Mesodermal cell (in vitro differentiated cells): ENCODE measurements at regions not wholly inside any gene's neighbourhood (a gene's known extent, or its start where the extent isn't known, plus 50 kb on each side); places are given as distances from the start of the nearest gene placed in this dataset.

Experiments used
- H3K27ac ChIP-seq: 2 replicates; pipeline ENCODE4 v1.7.0; 2013; ENCODE audit warnings: mild to moderate bottlenecking, low read depth, low read length, moderate library complexity; ENCODE audit not compliant: severe bottlenecking
- H3K36me3 ChIP-seq: 2 replicates; pipeline ENCODE4 v1.7.1; 2013; ENCODE audit warnings: mild to moderate bottlenecking, low read length, moderate library complexity; ENCODE audit not compliant: control insufficient read depth, insufficient read depth
- H3K4me1 ChIP-seq: one replicate; pipeline ENCODE4 v1.7.1; 2013; ENCODE audit warnings: mild to moderate bottlenecking, low read length; ENCODE audit not compliant: insufficient read depth, control insufficient read depth, poor library complexity, severe bottlenecking
- H3K4me3 ChIP-seq: 2 replicates; pipeline ENCODE4 v1.7.0; 2013; ENCODE audit warnings: low read length, control low read depth, mild to moderate bottlenecking; ENCODE audit not compliant: insufficient read depth, poor library complexity, severe bottlenecking; ENCODE audit errors: extremely low read depth
- H3K9me3 ChIP-seq: 2 replicates; pipeline ENCODE4 v1.7.1; 2013; ENCODE audit warnings: mild to moderate bottlenecking, low read length, moderate library complexity; ENCODE audit not compliant: control insufficient read depth
- WGBS, 2 experiments: methylation state at CpG; one replicate each; pipeline ENCODE4 v1.1.5; 2013; ENCODE audit warnings: missing lambda C conversion rate in 2 of 2; ENCODE audit not compliant: insufficient coverage in 2 of 2; 5-methylcytosine and 5-hydroxymethylcytosine counted together

DNA sequence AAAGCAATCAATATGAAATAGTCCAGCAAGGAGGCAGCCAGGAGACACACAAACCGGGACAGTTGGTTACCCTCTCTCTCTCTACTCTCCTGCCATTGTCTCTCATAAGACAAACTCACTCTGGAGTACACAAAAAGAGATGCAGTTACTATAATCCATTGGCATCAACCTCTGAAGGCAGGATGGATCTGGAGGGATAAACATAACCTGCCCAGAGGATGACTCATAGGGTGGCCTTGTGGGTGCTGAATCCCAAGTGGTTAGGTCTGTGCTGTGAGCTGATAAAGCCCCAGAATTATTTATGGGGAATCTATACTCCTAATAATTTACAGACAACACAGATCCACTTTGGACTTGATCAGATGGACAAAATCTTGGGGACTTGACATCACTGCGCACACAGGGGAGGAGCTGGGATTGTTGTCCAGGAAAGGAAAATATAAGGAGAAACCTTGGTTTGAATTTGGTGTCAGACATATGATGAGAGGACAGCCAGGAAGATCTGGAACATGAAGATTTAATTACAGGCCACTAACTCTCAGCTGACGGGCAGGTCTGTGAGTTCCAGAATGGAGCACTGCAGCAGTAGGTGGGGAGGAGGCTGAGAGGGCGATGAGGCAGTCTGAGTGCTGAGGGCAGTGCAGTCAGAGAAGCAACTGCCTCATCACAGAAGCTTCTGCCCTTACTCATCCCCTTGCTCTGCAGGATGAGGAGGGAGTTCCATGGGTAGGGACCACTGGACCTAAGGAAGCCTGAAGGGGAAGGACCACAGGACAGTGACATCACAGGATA lies 113.9 kb upstream of the PRSS58 start:
- Histone ChIP-seq H3K36me3 (no peaks in the 10 kb centered on the region), H3K4me3 (no peak overlapping the region), H3K4me1 (peaks cover 22% of the 10 kb centered on the region), H3K9me3 (no peaks in the 10 kb centered on the region), H3K27ac (no peak overlapping the region)
- 93 to 100% methylated on average over 2 of the region's 4 CpGs for WGBS, 2 experiments

DNA sequence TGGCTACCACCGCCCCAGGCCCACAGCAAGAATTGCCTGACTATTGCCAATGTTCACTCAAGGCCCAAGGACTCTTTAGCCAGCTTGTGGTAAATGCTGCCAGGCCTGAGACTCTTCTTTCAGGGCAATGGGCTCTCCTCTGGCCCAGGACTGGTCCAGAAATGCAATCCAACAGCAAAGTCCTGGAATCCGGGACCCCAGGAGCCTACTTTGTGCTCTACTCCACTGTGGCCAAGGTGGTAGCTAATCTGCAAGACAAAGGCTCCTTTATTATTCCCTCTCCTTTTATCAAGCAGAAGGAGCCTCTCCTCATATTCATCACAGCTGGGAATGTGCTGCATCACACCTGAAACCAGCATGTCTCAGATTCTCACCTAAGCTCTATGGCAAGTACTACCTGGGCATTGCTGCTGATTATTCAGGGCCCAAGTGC lies 107.6 kb upstream of the PRSS58 start:
- Histone ChIP-seq H3K36me3 (no peaks in the 10 kb centered on the region), H3K9me3 (no peaks in the 10 kb centered on the region), H3K27ac (no peak overlapping the region), H3K4me1 (no peaks in the 10 kb centered on the region), H3K4me3 (no peak overlapping the region)
- 80 to 86% methylated on average over 2 of the region's 2 CpGs for WGBS, 2 experiments

- H3K36me3 ChIP-seq = no peaks in the 10 kb centered on the region
- H3K27ac ChIP-seq = no peak overlapping the region
- no peaks in the 10 kb centered on the region for H3K9me3 ChIP-seq
- H3K4me1 ChIP-seq = no peaks in the 10 kb centered on the region
- H3K4me3 ChIP-seq = no peak overlapping the region
- 83% methylated on average over 1 of the region's 1 CpG; no CpG with 5 or more reads in 1 of the 2 experiments for WGBS, 2 experiments
These were observed 106.7 kb upstream of the PRSS58 start for GRCh38 chr7:142364551-142364950.

- H3K4me1 ChIP-seq = no peaks in the 10 kb centered on the region
- no peaks in the 10 kb centered on the region for H3K36me3 ChIP-seq
- H3K9me3 ChIP-seq = no peaks in the 10 kb centered on the region
- H3K27ac ChIP-seq = no peak overlapping the region
- 100% methylated on average over 1 of the region's 3 CpGs for WGBS, 2 experiments
- H3K4me3 ChIP-seq = no peak overlapping the region
These were observed 104.5 kb upstream of the PRSS58 start for GRCh38 chr7:142362349-142362748.

DNA sequence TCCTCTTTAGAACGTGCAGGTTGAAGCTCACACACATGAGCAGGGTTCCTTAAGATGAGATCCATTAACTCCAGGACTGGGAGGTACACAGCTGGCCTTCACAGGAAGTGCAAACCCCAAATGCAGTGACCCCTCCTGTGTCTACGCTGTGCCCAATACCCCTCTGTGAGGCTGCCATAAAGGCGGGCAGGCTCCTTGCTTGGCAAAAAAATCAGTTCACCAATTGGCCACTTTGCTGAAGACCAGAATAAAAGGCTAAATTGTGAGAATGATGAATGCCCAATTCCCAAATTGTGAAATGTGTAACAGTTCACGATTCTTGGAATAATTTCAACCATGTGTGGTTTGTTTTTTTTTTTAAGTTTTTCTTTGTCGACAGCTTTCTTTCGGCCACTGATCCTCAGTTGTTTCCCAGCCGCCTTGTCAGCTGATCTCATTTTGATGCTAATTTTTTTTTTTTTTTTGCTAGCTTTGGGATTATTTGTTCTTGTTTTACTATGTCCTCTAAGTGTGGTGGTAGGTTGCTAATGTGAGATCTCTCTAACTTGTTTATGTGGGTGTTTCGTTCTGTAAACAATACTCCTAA lies 101.9 kb upstream of the PRSS58 start:
- no peak overlapping the region for H3K27ac ChIP-seq
- H3K36me3 ChIP-seq = no peaks in the 10 kb centered on the region
- no peak overlapping the region for H3K4me3 ChIP-seq
- WGBS, 2 experiments = 78 to 86% methylated on average over 3 to 5 of the region's 8 CpGs
- no peaks in the 10 kb centered on the region for H3K9me3 ChIP-seq
- H3K4me1 ChIP-seq = no peaks in the 10 kb centered on the region

GRCh38 chr7:142357953-142358520 lies 100.2 kb upstream of the PRSS58 start:
- Histone ChIP-seq H3K4me3 (no peak overlapping the region), H3K27ac (no peak overlapping the region), H3K36me3 (no peaks in the 10 kb centered on the region), H3K9me3 (no peaks in the 10 kb centered on the region), H3K4me1 (no peaks in the 10 kb centered on the region)
- WGBS, 2 experiments = 8% methylated on average over 2 of the region's 2 CpGs; no CpG with 5 or more reads in 1 of the 2 experiments

DNA sequence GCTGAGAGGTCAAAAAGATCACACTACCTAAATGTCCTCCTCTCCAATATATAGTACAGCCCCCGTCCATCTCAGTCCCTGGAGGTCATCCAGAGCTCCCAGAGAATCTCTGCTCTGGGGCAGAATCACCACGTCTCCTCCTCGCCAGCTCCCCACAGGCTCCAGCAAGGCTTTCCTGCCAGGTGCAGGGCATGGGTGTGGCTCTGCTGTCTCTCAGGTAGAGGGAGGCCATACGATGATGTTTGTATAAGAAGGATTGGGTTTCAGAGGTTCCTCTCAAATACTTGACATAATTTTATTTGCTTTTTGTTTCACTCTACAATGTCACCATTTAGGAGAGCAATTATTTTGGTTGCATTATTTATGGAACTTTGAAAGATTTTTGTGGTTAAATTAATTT lies 98.3 kb upstream of the PRSS58 start:
- Histone ChIP-seq H3K4me1 (no peaks in the 10 kb centered on the region), H3K36me3 (no peaks in the 10 kb centered on the region), H3K9me3 (no peaks in the 10 kb centered on the region), H3K27ac (no peak overlapping the region), H3K4me3 (no peak overlapping the region)
- 88 to 100% methylated on average over 1 to 3 of the region's 4 CpGs for WGBS, 2 experiments

DNA sequence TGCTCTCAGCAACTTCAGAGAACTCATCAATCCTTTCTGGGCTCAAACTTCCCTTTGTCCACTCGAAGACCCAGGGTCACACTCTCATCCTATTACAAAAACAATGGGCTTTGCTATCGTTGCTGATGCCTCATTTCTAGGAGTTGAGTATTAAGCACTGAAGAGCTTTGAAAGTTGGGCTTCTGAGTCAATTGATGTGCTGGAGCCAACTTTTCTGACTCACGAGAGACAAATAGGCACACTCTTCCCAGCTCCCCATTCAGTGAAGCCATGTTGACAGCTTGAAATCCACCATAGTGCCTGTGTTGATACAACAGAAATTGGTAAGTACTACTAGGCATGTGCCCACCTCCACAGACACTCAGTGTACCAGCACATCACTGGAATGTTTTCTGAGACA lies 97.5 kb upstream of the PRSS58 start:
- no peak overlapping the region for H3K27ac ChIP-seq
- H3K9me3 ChIP-seq = no peaks in the 10 kb centered on the region
- H3K4me3 ChIP-seq = no peak overlapping the region
- H3K4me1 ChIP-seq = no peaks in the 10 kb centered on the region
- H3K36me3 ChIP-seq = no peaks in the 10 kb centered on the region
- 56% methylated on average over 3 of the region's 3 CpGs; no CpG with 5 or more reads in 1 of the 2 experiments for WGBS, 2 experiments

- H3K4me3 ChIP-seq = no peak overlapping the region
- no peak overlapping the region for H3K27ac ChIP-seq
- H3K36me3 ChIP-seq = no peaks in the 10 kb centered on the region
- WGBS, 2 experiments = 84 to 86% methylated on average over 12 to 14 of the region's 15 CpGs
- H3K9me3 ChIP-seq = no peaks in the 10 kb centered on the region
- H3K4me1 ChIP-seq = no peaks in the 10 kb centered on the region
These were observed 95.5 kb upstream of the PRSS58 start for GRCh38 chr7:142353147-142354060.

DNA sequence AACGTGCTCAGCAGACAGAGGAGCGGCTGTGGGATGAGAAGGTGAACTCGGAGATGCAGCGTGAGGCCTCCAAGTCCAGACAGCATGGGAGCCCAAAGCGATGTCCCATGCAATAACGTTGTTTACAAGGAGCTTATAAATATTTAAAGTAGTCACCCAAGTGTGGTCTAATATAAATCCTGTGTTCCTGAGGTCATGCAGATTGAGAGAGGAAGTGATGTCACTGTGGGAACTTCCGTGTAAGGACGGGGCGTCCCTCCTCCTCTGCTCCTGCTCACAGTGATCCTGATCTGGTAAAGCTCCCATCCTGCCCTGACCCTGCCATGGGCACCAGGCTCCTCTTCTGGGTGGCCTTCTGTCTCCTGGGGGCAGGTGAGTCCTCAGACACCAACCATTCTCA lies 94.7 kb upstream of the PRSS58 start:
- Histone ChIP-seq H3K36me3 (no peaks in the 10 kb centered on the region), H3K4me3 (no peak overlapping the region), H3K9me3 (no peaks in the 10 kb centered on the region), H3K4me1 (no peaks in the 10 kb centered on the region), H3K27ac (no peak overlapping the region)
- 83 to 98% methylated on average over 5 to 7 of the region's 9 CpGs for WGBS, 2 experiments
